ENCODE measurements at regions not wholly inside any gene's neighbourhood (a gene's known extent, or its start where the extent isn't known, plus 50 kb on each side); places are given as distances from the start of the nearest gene placed in this dataset.

DNA sequence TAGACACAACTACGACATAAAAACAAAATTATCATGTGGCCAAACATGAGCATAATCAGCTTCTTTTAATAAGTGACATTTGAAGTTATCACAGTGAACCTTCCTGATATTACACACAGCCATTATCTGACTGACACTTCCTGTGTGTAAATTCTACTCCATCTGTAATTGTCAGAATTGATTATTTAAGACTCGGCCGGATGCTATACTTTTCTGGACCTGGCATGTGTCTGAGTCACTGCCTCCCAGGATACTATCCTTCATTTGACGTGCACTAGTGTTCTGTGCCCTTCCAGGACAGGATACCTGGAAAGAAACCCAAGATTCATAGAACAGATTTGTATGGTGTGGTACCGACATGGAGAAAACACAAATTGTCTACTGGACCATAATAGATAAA lies 242.0 kb downstream of the HS3ST3A1 start:
- no peak for TF ChIP-seq ZFX (IDR thresholded peaks at IDR 0.05; ENCODE audit: borderline replicate concordance)
- TF ChIP-seq, protein P1, sequence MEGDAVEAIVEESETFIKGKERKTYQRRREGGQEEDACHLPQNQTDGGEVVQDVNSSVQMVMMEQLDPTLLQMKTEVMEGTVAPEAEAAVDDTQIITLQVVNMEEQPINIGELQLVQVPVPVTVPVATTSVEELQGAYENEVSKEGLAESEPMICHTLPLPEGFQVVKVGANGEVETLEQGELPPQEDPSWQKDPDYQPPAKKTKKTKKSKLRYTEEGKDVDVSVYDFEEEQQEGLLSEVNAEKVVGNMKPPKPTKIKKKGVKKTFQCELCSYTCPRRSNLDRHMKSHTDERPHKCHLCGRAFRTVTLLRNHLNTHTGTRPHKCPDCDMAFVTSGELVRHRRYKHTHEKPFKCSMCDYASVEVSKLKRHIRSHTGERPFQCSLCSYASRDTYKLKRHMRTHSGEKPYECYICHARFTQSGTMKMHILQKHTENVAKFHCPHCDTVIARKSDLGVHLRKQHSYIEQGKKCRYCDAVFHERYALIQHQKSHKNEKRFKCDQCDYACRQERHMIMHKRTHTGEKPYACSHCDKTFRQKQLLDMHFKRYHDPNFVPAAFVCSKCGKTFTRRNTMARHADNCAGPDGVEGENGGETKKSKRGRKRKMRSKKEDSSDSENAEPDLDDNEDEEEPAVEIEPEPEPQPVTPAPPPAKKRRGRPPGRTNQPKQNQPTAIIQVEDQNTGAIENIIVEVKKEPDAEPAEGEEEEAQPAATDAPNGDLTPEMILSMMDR (IDR thresholded peaks at IDR 0.05), result no peak
- no peak overlapping the region for H3K27ac ChIP-seq

DNA sequence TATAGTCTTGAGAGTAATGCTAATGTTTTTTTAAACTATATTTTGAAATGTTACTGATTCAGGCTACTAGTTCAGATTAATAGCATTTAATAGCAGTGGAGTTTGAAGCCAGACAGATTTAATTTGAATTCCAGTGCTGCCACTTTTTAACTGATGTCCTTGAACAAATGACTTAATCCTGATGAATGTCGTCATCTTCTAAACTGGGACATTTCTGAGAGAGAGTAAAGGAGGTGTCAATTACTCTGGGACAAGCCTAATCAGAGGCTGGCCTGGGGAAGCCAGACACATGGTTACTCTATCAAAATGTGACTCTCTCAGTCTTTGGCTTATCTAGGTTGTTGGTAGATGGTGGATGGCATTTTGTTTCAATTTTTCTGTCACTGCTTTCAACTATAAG lies 246.7 kb downstream of the HS3ST3A1 start:
- TF ChIP-seq, protein P1 (IDR thresholded peaks at IDR 0.05), result no peak
- TF ChIP-seq ZFX (IDR thresholded peaks at IDR 0.05; ENCODE audit: borderline replicate concordance), result no peak
- H3K27ac ChIP-seq, result no peak overlapping the region

DNA sequence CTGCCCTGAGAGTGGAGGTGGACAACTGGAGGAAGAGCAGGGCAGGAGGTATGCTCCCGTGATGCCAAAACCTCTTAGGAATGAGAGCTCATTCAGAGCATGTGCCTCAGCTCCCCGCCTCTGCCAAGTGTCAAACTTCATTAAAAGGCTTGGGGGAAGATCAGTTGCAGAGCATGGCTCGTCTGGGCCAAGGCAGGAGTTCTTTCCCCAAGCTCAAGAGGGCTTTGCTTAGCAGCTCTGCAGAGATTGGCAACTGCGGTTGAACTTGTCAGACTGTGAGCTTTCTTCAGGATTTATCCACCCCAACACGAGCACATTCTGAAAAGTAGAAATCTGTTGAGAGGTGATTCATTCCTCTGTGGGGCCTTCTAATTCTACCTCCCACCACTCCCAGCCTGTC lies 248.1 kb downstream of the HS3ST3A1 start:
- no peak for TF ChIP-seq ZFX (IDR thresholded peaks at IDR 0.05; ENCODE audit: borderline replicate concordance)
- TF ChIP-seq, protein P1 (IDR thresholded peaks at IDR 0.05), result no peak
- H3K27ac ChIP-seq, result no peak overlapping the region

DNA sequence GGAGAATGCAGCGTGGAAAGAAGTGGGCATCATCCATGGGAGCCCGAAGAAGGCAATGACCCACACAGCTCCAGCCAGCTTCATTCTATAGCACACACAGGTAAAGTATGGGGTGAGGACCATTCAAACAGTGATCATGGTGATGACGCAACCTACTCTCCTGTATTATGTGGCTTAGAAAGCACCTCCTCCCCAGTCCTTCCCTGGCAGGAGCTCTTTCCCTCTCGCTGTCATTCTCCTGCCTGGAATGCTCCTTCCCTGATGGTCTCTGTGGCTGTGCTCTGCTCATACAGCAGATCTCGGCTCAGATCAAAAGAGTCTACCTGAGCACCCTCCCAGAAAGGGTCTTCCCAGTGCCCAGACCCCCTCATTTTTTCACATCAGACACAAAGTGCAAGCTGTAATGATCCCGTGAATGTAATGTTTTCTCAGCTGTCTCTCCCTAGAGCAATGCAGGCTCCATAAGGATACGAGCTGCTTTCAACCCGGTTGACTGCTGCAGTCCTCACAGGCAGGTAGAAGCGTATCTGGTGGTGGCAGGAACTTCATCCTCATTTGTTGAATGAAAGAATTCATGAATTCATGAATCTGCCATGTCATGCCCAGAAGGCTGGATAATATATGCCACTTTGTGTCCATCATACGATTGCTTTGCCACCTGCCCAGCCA lies 248.8 kb downstream of the HS3ST3A1 start:
- TF ChIP-seq, protein P1 (IDR thresholded peaks at IDR 0.05), result no peak
- no peak for TF ChIP-seq ZFX (IDR thresholded peaks at IDR 0.05; ENCODE audit: borderline replicate concordance)
- no peak overlapping the region for H3K27ac ChIP-seq

DNA sequence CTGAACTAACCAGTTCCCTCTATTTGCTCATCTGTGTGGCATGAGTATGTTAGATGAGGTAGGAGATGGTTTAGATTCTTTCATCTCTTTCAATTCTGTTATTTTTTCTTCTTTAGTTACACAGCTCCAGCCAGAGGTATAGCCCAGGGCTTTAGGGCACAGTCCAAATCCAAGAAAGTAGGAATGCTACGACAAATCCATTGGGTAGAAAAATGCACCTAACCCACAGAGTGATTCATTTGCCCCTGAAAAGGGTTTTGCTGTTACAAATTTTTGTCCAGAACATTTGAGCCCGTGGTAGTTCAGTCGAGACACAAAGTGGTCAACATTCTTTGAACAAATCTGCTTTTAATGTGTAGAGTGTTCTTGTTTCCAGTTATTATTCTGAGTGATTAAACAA lies 250.7 kb downstream of the HS3ST3A1 start:
- H3K27ac ChIP-seq, result no peak overlapping the region
- TF ChIP-seq, protein P1 (IDR thresholded peaks at IDR 0.05), result no peak
- no peak for TF ChIP-seq ZFX (IDR thresholded peaks at IDR 0.05; ENCODE audit: borderline replicate concordance)

DNA sequence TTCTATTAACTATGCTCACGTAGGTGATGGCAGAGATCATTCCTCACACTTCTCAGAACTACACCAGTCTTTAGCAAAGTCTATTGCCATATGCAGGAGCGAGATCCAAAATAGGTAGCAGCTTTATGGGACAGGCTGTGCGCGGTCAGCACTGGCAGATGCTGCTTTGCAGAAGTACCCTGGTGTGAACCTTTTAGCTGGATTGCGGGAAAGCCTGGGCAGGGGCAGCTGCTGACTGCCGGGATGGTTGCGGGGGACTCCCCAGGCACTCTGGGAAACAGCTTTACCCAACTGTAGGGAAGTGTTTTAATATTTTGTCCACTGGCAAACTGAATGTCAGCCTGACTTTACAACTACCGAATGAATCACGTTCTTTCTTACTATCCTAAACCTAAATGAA lies 251.3 kb downstream of the HS3ST3A1 start:
- no peak for TF ChIP-seq ZFX (IDR thresholded peaks at IDR 0.05; ENCODE audit: borderline replicate concordance)
- TF ChIP-seq, protein P1 (IDR thresholded peaks at IDR 0.05), result no peak
- H3K27ac ChIP-seq, result no peak overlapping the region

DNA sequence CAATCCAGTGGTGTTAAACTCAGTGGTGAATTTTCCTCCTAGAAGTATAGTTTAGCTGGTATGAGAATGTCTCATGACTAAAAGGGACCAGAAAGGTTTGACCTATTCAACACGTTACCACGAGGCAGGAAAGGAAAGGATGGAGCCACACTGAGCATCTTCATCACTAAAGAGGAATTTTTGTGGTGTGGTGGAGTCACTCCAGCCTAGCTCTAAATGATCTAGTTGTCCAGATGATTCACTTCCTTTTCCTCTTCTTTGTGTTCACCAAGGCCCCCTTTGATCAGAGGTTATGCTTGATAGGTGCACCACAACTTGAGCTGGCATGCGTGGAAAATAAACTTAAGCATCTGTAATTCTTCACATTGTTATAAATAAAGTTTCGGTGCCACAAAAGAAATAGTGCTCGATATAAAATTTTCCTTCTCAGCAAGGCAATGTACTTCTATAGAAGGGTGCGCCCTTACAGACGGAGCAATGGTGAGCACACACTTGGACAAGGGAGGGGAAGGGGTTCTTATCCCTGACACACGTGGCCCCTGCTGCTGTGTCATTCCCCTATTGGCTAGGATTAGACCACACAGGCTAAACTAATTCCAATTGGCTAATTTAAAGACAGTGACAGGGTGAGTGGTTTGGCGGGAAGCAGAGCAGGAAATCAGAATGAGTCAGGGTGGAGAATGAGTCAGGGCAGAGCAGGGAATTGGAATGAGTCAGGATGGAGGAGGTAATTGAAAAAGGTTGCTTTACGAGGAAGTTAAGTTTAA lies 254.6 kb downstream of the HS3ST3A1 start:
- TF ChIP-seq, protein P1 (IDR thresholded peaks at IDR 0.05), result no peak
- no peak for TF ChIP-seq ZFX (IDR thresholded peaks at IDR 0.05; ENCODE audit: borderline replicate concordance)
- no peak overlapping the region for H3K27ac ChIP-seq
